OCI-LY7 (cell line): ENCODE measurements at regions not wholly inside any gene's neighbourhood (a gene's known extent, or its start where the extent isn't known, plus 50 kb on each side); places are given as distances from the start of the nearest gene placed in this dataset.

Experiments
- BruUV-seq: library from RNA; stranded (reverse); fragments of 400-500 nt; replicated peaks from 2 replicates; lab custom pipeline; 2021; lab: Mats Ljungman, UMichigan
- CTCF ChIA-PET: fragments of 300-600 bp; sonication (Branson Sonifier 250); formaldehyde crosslinking; loops from one replicate; lab custom pipeline; 2022; ENCODE audit warnings: antibody characterized with exemption; ENCODE audit not compliant: unreplicated experiment; lab: Charles Lee
- POLR2A ChIA-PET: fragments of 300-600 bp; sonication (Branson Sonifier 250); formaldehyde crosslinking; loops from one replicate; lab custom pipeline; 2022; ENCODE audit warnings: antibody characterized with exemption; lab: Charles Lee
- DNase-seq: peaks from one replicate; pipeline ENCODE4 v3.0.0-alpha.2; 2015; ENCODE audit warnings: low spot score
- H2AFZ ChIP-seq: fragments of 200-600 bp; sonication (generic), shearing (Covaris generic); 2 replicates; pipeline ENCODE4 v1.6.1; 2014; ENCODE audit warnings: mild to moderate bottlenecking, antibody characterized with exemption, low read length, moderate library complexity
- H3K27ac ChIP-seq: fragments of 200-600 bp; sonication (generic); 2 replicates; pipeline ENCODE4 v1.5.1; 2014; ENCODE audit warnings: mixed run types, low read depth, mild to moderate bottlenecking, moderate library complexity, low read length, inconsistent platforms; ENCODE audit not compliant: poor library complexity, severe bottlenecking
- H3K36me3 ChIP-seq: fragments of 200-600 bp; sonication (generic); 2 replicates; pipeline ENCODE4 v1.6.1; 2014; ENCODE audit warnings: mild to moderate bottlenecking, antibody characterized with exemption, low read length, moderate library complexity, mixed read lengths; ENCODE audit not compliant: insufficient read depth
- H3K4me1 ChIP-seq: fragments of 200-600 bp; sonication (generic); 2 replicates; pipeline ENCODE4 v1.5.1; 2014; ENCODE audit warnings: mild to moderate bottlenecking, low read length; ENCODE audit not compliant: insufficient read depth, poor library complexity, severe bottlenecking
- H3K4me2 ChIP-seq: fragments of 200-600 bp; sonication (generic); 2 replicates; pipeline ENCODE4 v1.6.1; 2014; ENCODE audit warnings: mild to moderate bottlenecking, low read length
- H3K4me3 ChIP-seq: fragments of 200-600 bp; sonication (generic); 2 replicates; pipeline ENCODE4 v1.5.1; 2014; ENCODE audit warnings: mild to moderate bottlenecking, low read depth, low read length; ENCODE audit not compliant: poor library complexity, severe bottlenecking
- H3K79me2 ChIP-seq: fragments of 200-600 bp; sonication (generic); 2 replicates; pipeline ENCODE4 v1.6.1; 2016; ENCODE audit warnings: low read depth, mild to moderate bottlenecking, low read length, moderate library complexity, mixed read lengths; ENCODE audit not compliant: insufficient read depth
- H3K9me2 ChIP-seq: fragments of 200-600 bp; sonication (generic); 2 replicates; pipeline ENCODE4 v1.6.1; 2016; ENCODE audit warnings: mild to moderate bottlenecking, low read length, mixed read lengths; ENCODE audit not compliant: insufficient read depth
- H3K9me3 ChIP-seq: fragments of 200-600 bp; sonication (generic); 2 replicates; pipeline ENCODE4 v1.6.1; 2014; ENCODE audit warnings: mild to moderate bottlenecking, mixed run types, low read length, mixed read lengths
- H4K20me1 ChIP-seq: fragments of 200-600 bp; sonication (generic); 2 replicates; pipeline ENCODE4 v1.6.1; 2014; ENCODE audit warnings: mild to moderate bottlenecking, antibody characterized with exemption, low read length, moderate library complexity, mixed read lengths; ENCODE audit not compliant: insufficient read depth
- EZH2phosphoT487 ChIP-seq: fragments of 200-600 bp; sonication (generic); IDR thresholded peaks from 2 replicates; pipeline ENCODE4 v1.6.1; 2018; ENCODE audit warnings: low read depth, borderline replicate concordance, mild to moderate bottlenecking, mixed run types, antibody characterized with exemption, low read length, moderate library complexity, mixed read lengths
- intact Hi-C: fragments of 100-400 bp; cut with micrococcal nuclease; formaldehyde crosslinking; loops from one replicate; pipeline ENCODE4 v1.10.0; 2022; ENCODE audit not compliant: unreplicated experiment
- TF ChIP-seq, protein P1 (sequence below): fragments of 200-600 bp; sonication (generic); conservative IDR thresholded peaks from 2 replicates; pipeline ENCODE4 v1.5.1; 2014; ENCODE audit warnings: mild to moderate bottlenecking, antibody characterized with exemption, low read length, moderate library complexity, mixed read lengths

- H2AFZ ChIP-seq, result no peak overlapping the region
- H3K4me3 ChIP-seq, result no peak overlapping the region
- intact Hi-C loops, result no loop called here
- H3K4me1 ChIP-seq, result no peaks in the 10 kb centered on the region
- H3K9me2 ChIP-seq, result no peaks in the 10 kb centered on the region
- no peak overlapping the region for H3K27ac ChIP-seq
- no peak for TF ChIP-seq EZH2phosphoT487
- TF ChIP-seq, protein P1, sequence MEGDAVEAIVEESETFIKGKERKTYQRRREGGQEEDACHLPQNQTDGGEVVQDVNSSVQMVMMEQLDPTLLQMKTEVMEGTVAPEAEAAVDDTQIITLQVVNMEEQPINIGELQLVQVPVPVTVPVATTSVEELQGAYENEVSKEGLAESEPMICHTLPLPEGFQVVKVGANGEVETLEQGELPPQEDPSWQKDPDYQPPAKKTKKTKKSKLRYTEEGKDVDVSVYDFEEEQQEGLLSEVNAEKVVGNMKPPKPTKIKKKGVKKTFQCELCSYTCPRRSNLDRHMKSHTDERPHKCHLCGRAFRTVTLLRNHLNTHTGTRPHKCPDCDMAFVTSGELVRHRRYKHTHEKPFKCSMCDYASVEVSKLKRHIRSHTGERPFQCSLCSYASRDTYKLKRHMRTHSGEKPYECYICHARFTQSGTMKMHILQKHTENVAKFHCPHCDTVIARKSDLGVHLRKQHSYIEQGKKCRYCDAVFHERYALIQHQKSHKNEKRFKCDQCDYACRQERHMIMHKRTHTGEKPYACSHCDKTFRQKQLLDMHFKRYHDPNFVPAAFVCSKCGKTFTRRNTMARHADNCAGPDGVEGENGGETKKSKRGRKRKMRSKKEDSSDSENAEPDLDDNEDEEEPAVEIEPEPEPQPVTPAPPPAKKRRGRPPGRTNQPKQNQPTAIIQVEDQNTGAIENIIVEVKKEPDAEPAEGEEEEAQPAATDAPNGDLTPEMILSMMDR, result no peak
- no peak overlapping the region for H3K4me2 ChIP-seq
- H3K9me3 ChIP-seq, result no peaks in the 10 kb centered on the region
- ChIA-PET CTCF (no interaction called here), POLR2A (no interaction called here)
- no peak for DNase-seq
- no peaks in the 10 kb centered on the region for H4K20me1 ChIP-seq
- H3K79me2 ChIP-seq, result no peaks in the 10 kb centered on the region
- no peaks in the 10 kb centered on the region for H3K36me3 ChIP-seq
- no TSS peak for BruUV-seq
Observed at GRCh38 chr2:67243919-67244318, 153.2 kb upstream of the ETAA1 start.

DNA sequence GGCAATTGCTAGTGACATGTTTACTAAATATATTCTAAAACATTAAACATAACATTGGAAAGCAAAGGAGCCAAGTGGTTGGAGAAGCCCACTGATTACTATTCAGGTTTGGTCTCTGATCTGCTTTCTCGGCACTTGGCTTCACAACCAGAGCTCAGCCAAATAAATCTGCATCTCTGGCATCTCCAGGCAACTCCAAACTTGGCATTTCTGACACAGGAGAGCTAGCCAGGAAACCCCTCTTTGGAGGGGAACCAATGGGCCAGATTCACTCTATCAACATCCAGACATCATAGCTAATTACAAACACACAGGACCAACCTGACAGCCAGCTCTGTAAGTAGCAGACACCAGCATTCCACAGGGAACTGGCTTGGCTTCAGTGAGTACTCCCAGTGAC is 150.3 kb upstream of the ETAA1 start:
- POLR2A ChIA-PET, result interaction anchor here (0.5 to 1.0 kb wide), 3 partner anchors 12 to 293 kb away, joined by 3 read pairs; no protein-coding TSS in a partner anchor
- BruUV-seq, result no TSS peak
- Histone ChIP-seq H3K4me3 (no peak overlapping the region), H3K4me1 (no peaks in the 10 kb centered on the region), H2AFZ (no peak overlapping the region), H3K36me3 (no peaks in the 10 kb centered on the region), H3K9me3 (no peaks in the 10 kb centered on the region), H3K27ac (no peak overlapping the region), H3K79me2 (no peaks in the 10 kb centered on the region), H3K9me2 (no peaks in the 10 kb centered on the region), H4K20me1 (no peaks in the 10 kb centered on the region), H3K4me2 (no peak overlapping the region)
- TF ChIP-seq EZH2phosphoT487, result no peak
- TF ChIP-seq, protein P1, result no peak
- no peak for DNase-seq
- intact Hi-C loops, result no loop called here
- CTCF ChIA-PET, result no interaction called here

- POLR2A ChIA-PET, result no interaction called here
- intact Hi-C loops, result no loop called here
- no peaks in the 10 kb centered on the region for H3K36me3 ChIP-seq
- H4K20me1 ChIP-seq, result no peaks in the 10 kb centered on the region
- no TSS peak for BruUV-seq
- no peaks in the 10 kb centered on the region for H3K4me1 ChIP-seq
- no peak overlapping the region for H3K4me2 ChIP-seq
- no peaks in the 10 kb centered on the region for H3K79me2 ChIP-seq
- H3K27ac ChIP-seq, result no peak overlapping the region
- H3K9me3 ChIP-seq, result no peaks in the 10 kb centered on the region
- H3K4me3 ChIP-seq, result no peak overlapping the region
- TF ChIP-seq EZH2phosphoT487, result no peak
- TF ChIP-seq, protein P1, result no peak
- no peak overlapping the region for H2AFZ ChIP-seq
- no peak for DNase-seq
- no peaks in the 10 kb centered on the region for H3K9me2 ChIP-seq
- CTCF ChIA-PET, result no interaction called here
Observed at GRCh38 chr2:67251741-67252140, 145.4 kb upstream of the ETAA1 start.
